ENCODE measurements at regions not wholly inside any gene's neighbourhood (a gene's known extent, or its start where the extent isn't known, plus 50 kb on each side); places are given as distances from the start of the nearest gene placed in this dataset.
"Not testable (repeated sequence)": the region's sequence is repeated elsewhere in the genome, so short reads cannot be mapped to it uniquely, and the experiment has no call there.

DNA sequence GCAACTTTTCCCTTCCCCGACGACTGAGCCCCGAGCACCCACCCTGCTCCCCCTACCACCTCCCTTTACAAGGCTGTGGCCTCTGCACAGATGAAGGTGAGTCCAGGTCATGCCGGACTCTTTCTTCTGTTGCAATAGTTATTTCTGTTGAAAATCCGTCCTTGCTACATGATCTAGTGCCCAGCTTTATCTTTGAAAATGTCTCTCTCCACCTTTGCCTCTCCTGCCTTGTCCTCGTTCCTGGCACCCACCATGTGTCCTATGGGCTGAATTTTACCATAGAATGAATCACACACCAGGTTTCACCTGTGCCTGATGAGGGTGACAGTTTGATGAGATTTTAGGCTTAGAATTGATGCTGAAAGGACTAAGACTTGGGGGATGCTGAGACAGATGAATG is 92.9 kb downstream of the TMEM121 start:
- H3K27ac Mint-ChIP-seq; CTCF ChIA-PET; H3K9me3 Mint-ChIP-seq (ENCODE audit: insufficient read depth); DNase-seq; H3K27me3 Mint-ChIP-seq (ENCODE audit: low read depth); H3K36me3 Mint-ChIP-seq (ENCODE audit: low read depth); H3K4me1 Mint-ChIP-seq (ENCODE audit: low read depth); ATAC-seq; H3K4me3 Mint-ChIP-seq; POLR2A ChIA-PET: not testable (repeated sequence)

DNA sequence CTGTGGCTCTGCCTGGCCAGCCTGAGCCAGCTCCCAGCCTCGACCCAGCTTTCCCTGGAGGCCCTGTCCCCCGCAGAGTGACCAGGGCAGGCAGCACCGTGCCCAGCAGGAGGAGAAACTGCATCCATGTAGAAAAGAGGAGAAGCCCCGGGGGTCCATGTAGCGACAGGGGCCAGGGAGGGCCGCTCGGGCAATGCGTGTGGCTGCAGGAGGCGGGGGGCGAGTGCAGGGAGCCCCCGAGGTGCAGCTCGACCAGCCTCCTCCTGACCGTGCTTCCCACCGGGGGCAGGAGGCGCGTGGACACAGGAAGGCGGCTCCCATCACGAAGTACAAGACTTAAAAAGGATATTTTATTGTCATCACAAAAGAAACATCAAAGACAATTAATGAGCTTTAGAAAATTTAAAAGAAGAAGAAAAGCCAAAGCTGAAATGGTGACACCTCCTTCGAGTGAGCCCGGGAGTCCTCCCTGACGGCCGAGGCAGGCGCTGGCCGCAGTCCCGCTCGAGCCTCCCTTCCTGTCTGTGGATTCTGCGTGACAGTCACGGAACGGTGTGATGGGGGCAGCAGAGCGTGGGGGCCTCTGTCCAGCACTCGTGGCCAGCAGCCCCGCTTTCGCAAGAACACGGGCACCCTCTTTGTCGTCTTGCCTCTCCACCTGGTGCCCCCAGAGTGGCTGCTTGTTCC is 93.9 kb downstream of the TMEM121 start:
- H3K4me1 Mint-ChIP-seq (ENCODE audit: low read depth); POLR2A ChIA-PET; H3K4me3 Mint-ChIP-seq; ATAC-seq; H3K9me3 Mint-ChIP-seq (ENCODE audit: insufficient read depth); H3K36me3 Mint-ChIP-seq (ENCODE audit: low read depth); H3K27me3 Mint-ChIP-seq (ENCODE audit: low read depth); CTCF ChIA-PET; DNase-seq; H3K27ac Mint-ChIP-seq: not testable (repeated sequence)

DNA sequence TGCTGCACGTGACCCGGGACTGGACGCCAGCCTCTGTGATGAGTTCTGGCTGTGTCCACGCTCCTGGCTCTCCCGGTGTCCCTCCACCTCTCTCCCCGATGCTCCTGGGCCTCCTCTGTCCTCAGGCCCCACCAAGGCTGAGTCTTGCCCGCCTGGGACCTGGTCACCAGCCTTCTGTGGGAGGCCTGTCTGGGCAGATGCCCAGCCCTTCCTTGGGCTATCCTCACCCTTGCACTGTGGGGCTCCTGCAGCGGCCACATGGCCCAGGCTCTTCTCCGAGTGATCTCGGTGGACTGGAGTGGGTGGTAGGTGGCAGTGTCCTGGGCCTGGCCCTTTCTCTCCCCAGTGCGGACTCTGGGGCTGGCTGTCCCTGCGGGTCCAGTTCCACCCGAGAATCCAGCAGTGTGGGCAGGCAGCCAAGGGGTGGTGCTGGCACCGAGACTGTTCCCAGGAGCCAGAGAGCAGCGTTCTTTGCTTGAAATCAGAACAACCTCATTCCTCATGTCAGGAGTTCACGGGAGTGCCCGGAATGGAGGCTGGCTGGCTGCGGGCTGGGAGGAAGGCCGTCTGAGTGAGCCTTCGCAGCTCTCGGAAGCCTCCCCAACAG is 94.6 kb downstream of the TMEM121 start:
- H3K36me3 Mint-ChIP-seq (ENCODE audit: low read depth); H3K27ac Mint-ChIP-seq; H3K4me1 Mint-ChIP-seq (ENCODE audit: low read depth); H3K27me3 Mint-ChIP-seq (ENCODE audit: low read depth); H3K4me3 Mint-ChIP-seq; DNase-seq; POLR2A ChIA-PET; CTCF ChIA-PET; ATAC-seq; H3K9me3 Mint-ChIP-seq (ENCODE audit: insufficient read depth): not testable (repeated sequence)

- H3K9me3 Mint-ChIP-seq (ENCODE audit: insufficient read depth); POLR2A ChIA-PET; DNase-seq; CTCF ChIA-PET; H3K27me3 Mint-ChIP-seq (ENCODE audit: low read depth); H3K36me3 Mint-ChIP-seq (ENCODE audit: low read depth); H3K4me3 Mint-ChIP-seq; H3K27ac Mint-ChIP-seq; H3K4me1 Mint-ChIP-seq (ENCODE audit: low read depth); ATAC-seq: not testable (repeated sequence)
Observed at GRCh38 chr14:105621479-105622328, 95.3 kb downstream of the TMEM121 start.

- H3K36me3 Mint-ChIP-seq (ENCODE audit: low read depth), result no peaks in the 10 kb centered on the region
- H3K4me3 Mint-ChIP-seq, result no peak overlapping the region
- H3K27me3 Mint-ChIP-seq (ENCODE audit: low read depth), result no peaks in the 10 kb centered on the region
- DNase-seq (no peak), ATAC-seq (no peak)
- POLR2A ChIA-PET, result no interaction called here
- CTCF ChIA-PET, result no interaction called here
- H3K9me3 Mint-ChIP-seq (ENCODE audit: insufficient read depth), result no peaks in the 10 kb centered on the region
- H3K27ac Mint-ChIP-seq, result no peak overlapping the region
- H3K4me1 Mint-ChIP-seq (ENCODE audit: low read depth), result no peaks in the 10 kb centered on the region
Observed at GRCh38 chr14:105622329-105622955, 96.1 kb downstream of the TMEM121 start.

DNA sequence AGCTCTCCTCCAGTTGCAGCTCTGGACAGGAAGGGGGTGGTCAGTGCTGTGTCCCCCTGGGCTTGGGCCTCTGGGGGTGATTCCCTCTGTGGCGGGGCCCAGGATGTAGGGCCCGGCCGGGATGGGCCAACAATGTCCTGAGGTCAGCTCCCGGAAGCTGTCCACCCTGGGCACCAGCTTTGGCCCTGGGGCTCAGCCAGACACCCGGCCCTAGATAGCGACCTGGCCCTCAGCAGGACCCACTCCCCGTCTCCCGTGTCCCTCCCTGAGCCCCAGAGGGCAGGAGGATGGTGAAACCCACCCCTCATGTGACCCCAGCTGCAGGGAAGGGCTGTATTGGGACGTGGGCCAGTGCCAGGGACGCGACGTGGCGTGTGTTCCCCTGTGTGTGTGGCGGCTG is 96.8 kb downstream of the TMEM121 start:
- not testable (repeated sequence) for H3K4me3 Mint-ChIP-seq, ATAC-seq

GRCh38 chr14:105624346-105624745 is 98.0 kb downstream of the TMEM121 start:
- POLR2A ChIA-PET; H3K27me3 Mint-ChIP-seq (ENCODE audit: low read depth); H3K4me3 Mint-ChIP-seq; H3K4me1 Mint-ChIP-seq (ENCODE audit: low read depth); CTCF ChIA-PET; H3K27ac Mint-ChIP-seq; ATAC-seq; DNase-seq; H3K9me3 Mint-ChIP-seq (ENCODE audit: insufficient read depth); H3K36me3 Mint-ChIP-seq (ENCODE audit: low read depth): not testable (repeated sequence)

More for the DNA sequence above, 96.8 kb downstream of the TMEM121 start:
- H3K27me3 Mint-ChIP-seq (ENCODE audit: low read depth); H3K36me3 Mint-ChIP-seq (ENCODE audit: low read depth); POLR2A ChIA-PET; DNase-seq; CTCF ChIA-PET; H3K27ac Mint-ChIP-seq; H3K9me3 Mint-ChIP-seq (ENCODE audit: insufficient read depth); H3K4me1 Mint-ChIP-seq (ENCODE audit: low read depth): not testable (repeated sequence)

GRCh38 chr14:105624749-105625434 is 98.5 kb downstream of the TMEM121 start:
- POLR2A ChIA-PET; H3K27ac Mint-ChIP-seq; H3K9me3 Mint-ChIP-seq (ENCODE audit: insufficient read depth); CTCF ChIA-PET; H3K36me3 Mint-ChIP-seq (ENCODE audit: low read depth); DNase-seq; H3K27me3 Mint-ChIP-seq (ENCODE audit: low read depth); H3K4me1 Mint-ChIP-seq (ENCODE audit: low read depth); ATAC-seq; H3K4me3 Mint-ChIP-seq: not testable (repeated sequence)

DNA sequence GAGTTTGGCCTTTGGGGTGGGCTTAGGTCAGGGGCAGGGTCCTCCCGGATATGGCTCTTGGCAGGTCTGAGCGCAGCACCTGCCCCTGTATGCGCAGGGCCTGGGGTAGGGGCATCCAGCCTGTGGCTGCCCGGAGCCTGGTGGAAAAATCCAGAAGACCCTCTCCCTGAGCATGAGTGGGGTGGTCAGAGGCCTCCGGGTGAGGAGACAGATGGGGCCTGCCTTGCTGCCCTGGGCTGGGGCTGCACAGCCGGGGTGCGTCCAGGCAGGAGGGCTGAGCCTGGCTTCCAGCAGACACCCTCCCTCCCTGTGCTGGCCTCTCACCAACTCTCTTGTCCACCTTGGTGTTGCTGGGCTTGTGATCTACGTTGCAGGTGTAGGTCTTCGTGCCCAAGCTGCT is 99.1 kb downstream of the TMEM121 start:
- H3K4me1 Mint-ChIP-seq (ENCODE audit: low read depth); CTCF ChIA-PET; H3K4me3 Mint-ChIP-seq; POLR2A ChIA-PET; H3K27me3 Mint-ChIP-seq (ENCODE audit: low read depth); H3K27ac Mint-ChIP-seq; H3K36me3 Mint-ChIP-seq (ENCODE audit: low read depth); H3K9me3 Mint-ChIP-seq (ENCODE audit: insufficient read depth); ATAC-seq; DNase-seq: not testable (repeated sequence)

DNA sequence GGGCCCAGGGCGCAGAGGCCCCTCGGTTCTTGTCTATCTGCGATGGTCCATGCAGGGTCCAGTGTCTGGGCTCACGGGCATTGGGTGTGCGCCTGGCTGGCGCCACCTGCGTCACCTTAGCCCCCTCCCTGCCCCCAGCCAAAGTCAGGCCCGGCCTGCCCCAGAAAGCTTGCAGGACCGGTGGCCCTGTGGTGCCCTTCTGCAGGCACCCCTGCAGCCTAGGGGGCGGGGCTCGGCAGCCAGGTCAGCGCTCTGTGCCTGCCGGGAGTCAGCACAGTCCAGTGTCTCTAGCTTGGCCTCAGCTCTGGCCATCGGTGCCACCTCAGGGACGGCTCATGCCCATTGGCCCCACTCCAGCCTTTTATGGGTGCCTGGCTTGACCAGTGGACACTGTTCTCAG is 99.7 kb downstream of the TMEM121 start:
- DNase-seq; ATAC-seq; CTCF ChIA-PET; POLR2A ChIA-PET; H3K4me3 Mint-ChIP-seq; H3K27me3 Mint-ChIP-seq (ENCODE audit: low read depth); H3K4me1 Mint-ChIP-seq (ENCODE audit: low read depth); H3K9me3 Mint-ChIP-seq (ENCODE audit: insufficient read depth); H3K36me3 Mint-ChIP-seq (ENCODE audit: low read depth); H3K27ac Mint-ChIP-seq: not testable (repeated sequence)

- H3K36me3 Mint-ChIP-seq (ENCODE audit: low read depth); DNase-seq; H3K9me3 Mint-ChIP-seq (ENCODE audit: insufficient read depth); POLR2A ChIA-PET; CTCF ChIA-PET; H3K27me3 Mint-ChIP-seq (ENCODE audit: low read depth); ATAC-seq; H3K27ac Mint-ChIP-seq; H3K4me1 Mint-ChIP-seq (ENCODE audit: low read depth); H3K4me3 Mint-ChIP-seq: not testable (repeated sequence)
Observed at GRCh38 chr14:105626651-105627050, 100.3 kb downstream of the TMEM121 start.

- H3K27ac Mint-ChIP-seq; H3K36me3 Mint-ChIP-seq (ENCODE audit: low read depth); H3K27me3 Mint-ChIP-seq (ENCODE audit: low read depth); H3K4me3 Mint-ChIP-seq; H3K4me1 Mint-ChIP-seq (ENCODE audit: low read depth); DNase-seq; ATAC-seq; CTCF ChIA-PET; H3K9me3 Mint-ChIP-seq (ENCODE audit: insufficient read depth); POLR2A ChIA-PET: not testable (repeated sequence)
Observed at GRCh38 chr14:105627287-105627686, 100.9 kb downstream of the TMEM121 start.

All from activated CD8-positive, alpha-beta T cell treated with anti-CD3 and anti-CD28 coated beads, Interleukin-2, amount 10 ng/mL, durations not matched to agents 7 days and 5 days (primary cell).